CD4-positive, alpha-beta T cell treated with Interferon alpha-2 for 1 hour (primary cell): ENCODE measurements at regions not wholly inside any gene's neighbourhood (a gene's known extent, or its start where the extent isn't known, plus 50 kb on each side); places are given as distances from the start of the nearest gene placed in this dataset.
A peak's percentile ranks its signal among the peaks of the same experiment; 100 is the strongest.
"Not testable (repeated sequence)": the region's sequence is repeated elsewhere in the genome, so short reads cannot be mapped to it uniquely, and the experiment has no call there.

Experiments used
- DNase-seq, 2 donors: peaks; one replicate each; pipeline ENCODE4 v3.0.0-alpha.2; 2020 to 2022

- no peak for DNase-seq
Observed at GRCh38 chr2:182646763-182647498, 69.1 kb upstream of the DNAJC10 start.

- no peak for DNase-seq
Observed at GRCh38 chr2:182647499-182647787, 68.6 kb upstream of the DNAJC10 start.

DNA sequence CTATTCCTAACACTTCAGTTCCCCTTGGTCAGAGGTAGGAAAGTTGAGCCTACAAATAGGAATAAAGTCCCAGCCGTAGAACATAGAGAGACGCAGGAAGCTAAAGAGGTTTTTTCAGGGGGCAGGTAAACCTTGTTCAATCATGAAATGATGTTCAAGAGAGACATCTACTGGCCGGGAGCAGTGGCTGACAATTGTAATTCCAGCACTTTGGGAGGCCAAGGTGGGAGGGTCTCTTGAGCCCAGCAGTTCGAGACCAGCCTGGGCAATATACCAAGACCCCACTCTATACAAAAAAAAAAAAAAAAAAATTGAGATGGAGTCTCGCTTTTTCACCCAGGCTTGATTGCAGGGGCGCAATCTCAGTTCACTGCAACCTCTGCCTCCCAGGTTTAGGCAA is 66.7 kb upstream of the DNAJC10 start:
- DNase-seq: no peak

DNA sequence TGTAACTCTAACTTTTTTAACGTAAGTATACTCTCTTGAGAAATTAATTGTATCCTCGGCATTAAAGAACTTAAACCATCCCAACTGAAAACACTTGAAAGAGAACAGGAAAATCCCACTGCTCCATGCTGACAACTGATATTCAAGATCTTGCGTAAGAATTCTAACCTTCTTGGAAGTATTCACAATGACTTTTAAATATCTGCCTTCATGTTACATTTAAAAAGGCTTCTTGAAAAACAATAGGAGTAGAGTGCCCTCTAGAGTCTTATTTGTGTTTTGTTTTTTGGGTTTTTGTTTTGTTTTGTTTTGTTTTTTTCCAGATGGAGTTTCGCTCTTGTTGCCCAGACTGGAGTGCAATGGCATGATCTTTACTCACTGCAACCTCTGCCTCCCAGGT is 65.4 kb upstream of the DNAJC10 start:
- peak in 1 of 2 donors; percentile 9 for DNase-seq

DNA sequence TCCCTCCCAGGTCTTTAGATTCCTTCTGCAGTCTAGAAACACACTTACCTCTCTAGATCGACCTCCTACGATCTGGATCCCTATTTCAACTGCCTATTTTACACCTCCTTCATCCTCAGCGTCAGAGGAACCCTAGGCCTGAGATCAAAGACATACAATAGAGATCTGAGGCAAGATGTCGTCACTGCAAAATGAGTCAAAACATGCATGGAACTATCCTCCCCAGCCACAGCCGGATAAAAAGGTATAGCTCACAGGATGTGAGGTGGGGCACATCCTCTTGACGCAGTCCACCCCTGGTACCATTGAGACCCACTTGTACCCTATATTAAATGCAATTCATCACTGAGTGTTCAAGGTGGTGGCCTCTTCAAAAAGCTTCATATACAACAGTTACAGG is 63.7 kb upstream of the DNAJC10 start:
- peak in 1 of 2 donors; percentile 6 for DNase-seq

GRCh38 chr2:182655750-182656149 is 60.3 kb upstream of the DNAJC10 start:
- DNase-seq: no peak

DNA sequence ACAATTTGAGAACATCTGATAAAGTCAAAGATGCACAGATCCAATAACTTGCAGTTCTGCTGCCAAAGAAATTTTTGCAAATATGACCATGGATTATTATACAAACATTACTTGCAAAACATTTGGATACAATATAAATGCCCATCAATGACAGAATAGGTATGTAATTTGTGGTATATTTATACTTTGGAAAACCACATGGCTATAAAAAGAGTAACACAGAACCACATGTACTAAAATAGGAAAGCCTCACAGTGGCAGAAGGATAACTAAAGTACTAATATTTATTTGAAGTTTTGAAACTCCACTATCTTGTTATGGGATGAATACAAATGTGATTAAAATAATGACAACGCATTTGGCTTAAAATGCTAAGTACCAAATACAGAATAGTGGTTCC is 51.8 kb upstream of the DNAJC10 start:
- no peak for DNase-seq

DNA sequence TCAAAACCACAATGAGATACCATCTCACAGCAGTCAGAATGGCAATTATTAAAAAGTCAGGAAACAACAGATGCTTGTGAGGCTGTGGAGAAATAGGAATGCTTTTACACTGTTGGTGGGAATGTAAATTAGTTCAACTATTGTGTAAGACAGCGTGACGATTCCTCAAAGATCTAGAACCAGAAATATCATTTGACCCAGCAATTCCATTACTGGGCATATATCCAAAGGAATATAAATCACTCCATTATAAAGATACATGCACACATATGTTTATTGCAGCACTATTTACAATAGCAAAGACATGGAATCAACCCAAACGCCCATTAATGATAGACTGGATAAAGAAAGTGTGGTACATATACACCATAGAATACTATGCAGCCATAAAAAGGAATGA is 50.6 kb upstream of the DNAJC10 start:
- not testable (repeated sequence) for DNase-seq
